HG03571 (cell line): ENCODE measurements at regions not wholly inside any gene's neighbourhood (a gene's known extent, or its start where the extent isn't known, plus 50 kb on each side); places are given as distances from the start of the nearest gene placed in this dataset.

ENCODE experiments used
- ATAC-seq: cut with Tn5 transposase; IDR thresholded peaks from one replicate; pipeline ENCODE4 v1.9.1; 2021; ENCODE audit not compliant: unreplicated experiment

GRCh38 chr15:62599791-62600777 lies 435.0 kb upstream of the C2CD4B start:
- no peak for ATAC-seq

GRCh38 chr15:62601777-62602545 lies 436.9 kb upstream of the C2CD4B start:
- ATAC-seq = no peak

- ATAC-seq = no peak
These were observed 438.7 kb upstream of the C2CD4B start for GRCh38 chr15:62603742-62604141.

- no peak for ATAC-seq
These were observed 437.3 kb upstream of the TPM1 start for GRCh38 chr15:62605282-62605681.

- ATAC-seq = no peak
These were observed 436.0 kb upstream of the TPM1 start for GRCh38 chr15:62606376-62607113.

GRCh38 chr15:62607114-62607462 lies 435.5 kb upstream of the TPM1 start:
- no peak for ATAC-seq

GRCh38 chr15:62607643-62608042 lies 434.9 kb upstream of the TPM1 start:
- no peak for ATAC-seq

- no peak for ATAC-seq
These were observed 434.2 kb upstream of the TPM1 start for GRCh38 chr15:62608369-62608768.

- no peak for ATAC-seq
These were observed 432.2 kb upstream of the TPM1 start for GRCh38 chr15:62610265-62610869.

- no peak for ATAC-seq
These were observed 431.5 kb upstream of the TPM1 start for GRCh38 chr15:62611002-62611401.

GRCh38 chr15:62612183-62612733 lies 430.3 kb upstream of the TPM1 start:
- ATAC-seq = no peak

- no peak for ATAC-seq
These were observed 429.8 kb upstream of the TPM1 start for GRCh38 chr15:62612771-62613170.

GRCh38 chr15:62616746-62617145 lies 425.8 kb upstream of the TPM1 start:
- no peak for ATAC-seq

GRCh38 chr15:62617741-62618140 lies 424.8 kb upstream of the TPM1 start:
- no peak for ATAC-seq

GRCh38 chr15:62618432-62618831 lies 424.1 kb upstream of the TPM1 start:
- no peak for ATAC-seq

GRCh38 chr15:62618846-62619504 lies 423.6 kb upstream of the TPM1 start:
- no peak for ATAC-seq

GRCh38 chr15:62619526-62619925 lies 423.0 kb upstream of the TPM1 start:
- ATAC-seq = no peak

- no peak for ATAC-seq
These were observed 419.8 kb upstream of the TPM1 start for GRCh38 chr15:62622775-62623174.

- no peak for ATAC-seq
These were observed 417.8 kb upstream of the TPM1 start for GRCh38 chr15:62624547-62625378.
